Activated B cell treated with CpG ODN at 0.5 μM for 24 hours (primary cell): ENCODE measurements at regions not wholly inside any gene's neighbourhood (a gene's known extent, or its start where the extent isn't known, plus 50 kb on each side); places are given as distances from the start of the nearest gene placed in this dataset.

Experiments
- ATAC-seq: fragments of 200-7000 bp; cut with Tn5 transposase; one replicate; pipeline ENCODE4 v1.10.0; 2021; ENCODE audit warnings: low read depth, mild to moderate bottlenecking, moderate library complexity
- CTCF ChIA-PET: fragments of 350-600 bp; sonication (Branson Sonifier 250); formaldehyde crosslinking; loops from one replicate; lab custom pipeline; 2021; ENCODE audit warnings: antibody characterized with exemption; lab: Charles Lee
- POLR2A ChIA-PET: fragments of 350-600 bp; sonication (Branson Sonifier 250); formaldehyde crosslinking; loops from one replicate; lab custom pipeline; 2021; ENCODE audit warnings: antibody characterized with exemption; lab: Charles Lee
- DNase-seq: peaks from one replicate; pipeline ENCODE4 v3.0.0; 2022
- H3K27ac Mint-ChIP-seq: one replicate; pipeline ENCODE4 v1.8.0; 2020; ENCODE audit warnings: mixed read lengths
- H3K27me3 Mint-ChIP-seq: one replicate; pipeline ENCODE4 v1.8.0; 2021; ENCODE audit warnings: mixed read lengths
- H3K36me3 Mint-ChIP-seq: one replicate; pipeline ENCODE4 v1.8.0; 2021; ENCODE audit warnings: low read depth, mixed read lengths
- H3K4me1 Mint-ChIP-seq: one replicate; pipeline ENCODE4 v1.8.0; 2021; ENCODE audit warnings: mixed read lengths
- H3K4me3 Mint-ChIP-seq: one replicate; pipeline ENCODE4 v1.8.0; 2020; ENCODE audit warnings: mild to moderate bottlenecking, mixed read lengths
- H3K9me3 Mint-ChIP-seq: one replicate; pipeline ENCODE4 v1.8.0; 2020; ENCODE audit warnings: mixed read lengths
- CTCF ChIP-seq: fragments of 200-600 bp; IDR thresholded peaks from one replicate; pipeline ENCODE4 v1.8.0; 2022; ENCODE audit warnings: antibody characterized with exemption, mild to moderate bottlenecking
- intact Hi-C: fragments of 100-400 bp; cut with micrococcal nuclease; formaldehyde crosslinking; loops from one replicate; pipeline ENCODE4 v1.15.1; 2024

GRCh38 chr5:82622711-82623514 is 344.8 kb upstream of the RPS23 start:
- ChIA-PET POLR2A (no interaction called here), CTCF (no interaction called here)
- no peak overlapping the region for H3K4me3 Mint-ChIP-seq
- DNase-seq, result no peak
- H3K27me3 Mint-ChIP-seq, result no peaks in the 10 kb centered on the region
- no peak overlapping the region for H3K27ac Mint-ChIP-seq
- intact Hi-C loops, result no loop called here
- no peak for ATAC-seq
- no peak for TF ChIP-seq CTCF
- no peaks in the 10 kb centered on the region for H3K9me3 Mint-ChIP-seq
- no peaks in the 10 kb centered on the region for H3K36me3 Mint-ChIP-seq
- no peaks in the 10 kb centered on the region for H3K4me1 Mint-ChIP-seq

- intact Hi-C loops, result no loop called here
- H3K4me3 Mint-ChIP-seq, result no peak overlapping the region
- ChIA-PET POLR2A (no interaction called here), CTCF (no interaction called here)
- H3K9me3 Mint-ChIP-seq, result no peaks in the 10 kb centered on the region
- no peak for TF ChIP-seq CTCF
- no peaks in the 10 kb centered on the region for H3K27me3 Mint-ChIP-seq
- DNase-seq (no peak), ATAC-seq (no peak)
- no peak overlapping the region for H3K27ac Mint-ChIP-seq
- no peaks in the 10 kb centered on the region for H3K36me3 Mint-ChIP-seq
- no peaks in the 10 kb centered on the region for H3K4me1 Mint-ChIP-seq
These were observed 344.1 kb upstream of the RPS23 start for GRCh38 chr5:82622205-82622604.

GRCh38 chr5:82620957-82621600 is 342.9 kb upstream of the RPS23 start:
- ChIA-PET CTCF (no interaction called here), POLR2A (no interaction called here)
- no peak for DNase-seq
- intact Hi-C loops, result no loop called here
- Mint-ChIP-seq H3K9me3 (no peaks in the 10 kb centered on the region), H3K4me1 (no peaks in the 10 kb centered on the region), H3K27me3 (no peaks in the 10 kb centered on the region), H3K27ac (no peak overlapping the region), H3K4me3 (no peak overlapping the region), H3K36me3 (no peaks in the 10 kb centered on the region)
- no peak for TF ChIP-seq CTCF
- no peak for ATAC-seq

GRCh38 chr5:82619097-82619496 is 340.9 kb upstream of the RPS23 start:
- POLR2A ChIA-PET, result no interaction called here

More at GRCh38 chr5:82619097-82619496, 340.9 kb upstream of the RPS23 start:
- intact Hi-C loops, result no loop called here
- H3K36me3 Mint-ChIP-seq, result no peaks in the 10 kb centered on the region
- no peak for ATAC-seq
- DNase-seq, result no peak
- H3K27me3 Mint-ChIP-seq, result no peaks in the 10 kb centered on the region
- H3K27ac Mint-ChIP-seq, result no peak overlapping the region
- CTCF ChIA-PET, result no interaction called here
- H3K4me1 Mint-ChIP-seq, result no peaks in the 10 kb centered on the region
- no peak overlapping the region for H3K4me3 Mint-ChIP-seq
- peaks cover 2% of the 10 kb centered on the region for H3K9me3 Mint-ChIP-seq
- no peak for TF ChIP-seq CTCF
